Spleen (tissue), 11 donors: ENCODE measurements at regions not wholly inside any gene's neighbourhood (a gene's known extent, or its start where the extent isn't known, plus 50 kb on each side); places are given as distances from the start of the nearest gene placed in this dataset.

Experiments used
- DNase-seq: peaks from one replicate; pipeline ENCODE4 v3.0.0-alpha.2; 2020
- H3K27ac ChIP-seq, 8 donors: fragments of 200-600 bp; sonication (generic) in 7 of 8; 1 replicate in 4 of 8; 2 replicates in 4 of 8; pipeline versions ENCODE4 v1.5.0 to v1.8.0; 2016 to 2021; ENCODE audit warnings: inconsistent platforms in 4 of 8, mild to moderate bottlenecking in 4 of 8, moderate library complexity in 1 of 8
- H3K27me3 ChIP-seq, 7 donors: fragments of 200-600 bp; sonication (generic) in 6 of 7; replicated peaks in 1 of 7; 1 replicate in 4 of 7; 2 replicates in 3 of 7; pipeline versions ENCODE4 v1.5.0 to v1.8.0; 2016 to 2021; ENCODE audit warnings: inconsistent platforms in 3 of 7, mild to moderate bottlenecking in 1 of 7
- H3K36me3 ChIP-seq, 6 donors: fragments of 200-600 bp; sonication (generic) in 5 of 6; 1 replicate in 4 of 6; 2 replicates in 2 of 6; pipeline versions ENCODE4 v1.5.0 to v1.8.0; 2016 to 2021; ENCODE audit warnings: inconsistent platforms in 2 of 6
- H3K4me1 ChIP-seq, 6 donors: fragments of 200-600 bp; sonication (generic) in 5 of 6; 1 replicate in 3 of 6; 2 replicates in 3 of 6; pipeline versions ENCODE4 v1.5.0 to v1.8.0; 2016 to 2021; ENCODE audit warnings: inconsistent platforms in 3 of 6
- H3K4me3 ChIP-seq, 8 donors: fragments of 200-600 bp; sonication (generic) in 7 of 8; 1 replicate in 4 of 8; 2 replicates in 4 of 8; pipeline versions ENCODE4 v1.5.0 to v1.8.0; 2016 to 2021; ENCODE audit warnings: inconsistent platforms in 4 of 8, mild to moderate bottlenecking in 4 of 8, moderate library complexity in 2 of 8
- H3K9me3 ChIP-seq, 8 donors: fragments of 200-600 bp; sonication (generic) in 7 of 8; 1 replicate in 4 of 8; 2 replicates in 4 of 8; pipeline versions ENCODE4 v1.5.0 to v1.8.0; 2016 to 2021; ENCODE audit warnings: inconsistent platforms in 4 of 8
- CTCF ChIP-seq, 11 experiments: fragments of 200-600 bp in 7 of 11; fragments of 450-650 bp in 4 of 11; sonication (generic) in 4 of 11; IDR thresholded peaks in 8 of 11; conservative IDR thresholded peaks in 3 of 11; 1 replicate in 7 of 11; 2 replicates in 4 of 11; pipeline versions ENCODE4 v1.4.0 to v1.8.0; 2016 to 2021; ENCODE audit warnings: antibody characterized with exemption in 11 of 11, inconsistent platforms in 4 of 11, mild to moderate bottlenecking in 1 of 11
- POLR2A ChIP-seq, 3 donors: fragments of 450-650 bp; IDR thresholded peaks; one replicate each; pipeline ENCODE4 v1.5.1; 2017; ENCODE audit warnings: antibody characterized with exemption in 3 of 3, mild to moderate bottlenecking in 1 of 3
- POLR2AphosphoS5 ChIP-seq, 3 donors: sonication (generic); formaldehyde crosslinking; IDR thresholded peaks; one replicate each; pipeline ENCODE4 v1.5.1; 2017; ENCODE audit warnings: antibody characterized with exemption in 3 of 3
- WGBS, 5 donors: extraction: QIAGEN DNeasy Blood & Tissue Kit in 3 of 5; methylation state at CpG; one replicate each; pipeline versions ENCODE4 v1.1.5 to v1.1.7; 2013 to 2018; 5-methylcytosine and 5-hydroxymethylcytosine counted together
- intact Hi-C: fragments of 100-400 bp; cut with DNase I; formaldehyde crosslinking; loops from one replicate; pipeline ENCODE4 v1.15.0; 2023; ENCODE audit warnings: low total_unique reads
- donor health status: healthy with polysubstance abuse.
- donor health status: DM: no; HTN: no; CAD: no; lungs with moderate emphysema.
- donor health status: DM: no; HTN: no; CAD: no.
- donor health status: Bipolar disorder and iron deficiency.
- donor health status: healthy.
- donor health status: DM: no; HTN: no; CAD: no.
- donor health status: DM: yes; HTN: yes; CAD: no.

- no peak for TF ChIP-seq POLR2A (IDR thresholded peaks at IDR 0.05)
- no peak for TF ChIP-seq CTCF (IDR thresholded peaks at IDR 0.05 in 8 of 11, conservative IDR thresholded peaks at IDR 0.05 in 3 of 11)
- TF ChIP-seq POLR2AphosphoS5 (IDR thresholded peaks at IDR 0.05) = no peak
- Histone ChIP-seq H3K9me3 (no peaks in the 10 kb centered on the region), H3K4me1 (peaks cover 0 to 17% (median 0%) of the 10 kb centered on the region in 6 donors), H3K36me3 (peaks cover 0 to 15% (median 0%) of the 10 kb centered on the region in 6 donors), H3K27ac (peak overlapping the region in 2 of 8 donors; percentile 53 to 64), H3K4me3 (no peak overlapping the region), H3K27me3 (no peaks in the 10 kb centered on the region)
- intact Hi-C loops = no loop called here
- DNase-seq = no peak
These were observed 114.6 kb upstream of the PUDP start for GRCh38 chrX:7262551-7262950.

- H3K27me3 ChIP-seq = no peaks in the 10 kb centered on the region
- peak overlapping the region in 4 of 8 donors; percentile 53 to 65 (median 60) for H3K27ac ChIP-seq
- TF ChIP-seq POLR2A (IDR thresholded peaks at IDR 0.05) (no peak), CTCF (IDR thresholded peaks at IDR 0.05 in 8 of 11, conservative IDR thresholded peaks at IDR 0.05 in 3 of 11) (no peak), POLR2AphosphoS5 (IDR thresholded peaks at IDR 0.05) (no peak)
- no peaks in the 10 kb centered on the region for H3K9me3 ChIP-seq
- intact Hi-C loops = no loop called here
- no peak for DNase-seq
- H3K36me3 ChIP-seq = peaks cover 0 to 23% (median 0%) of the 10 kb centered on the region in 6 donors
- H3K4me1 ChIP-seq = peaks cover 0 to 17% (median 0%) of the 10 kb centered on the region in 6 donors
- WGBS, 5 donors = 61 to 72% (median 66%) methylated on average over 4 to 5 of the region's 5 CpGs
- H3K4me3 ChIP-seq = no peak overlapping the region
These were observed 113.8 kb upstream of the PUDP start for GRCh38 chrX:7261672-7262332.

- Histone ChIP-seq H3K36me3 (peaks cover 0 to 26% (median 1%) of the 10 kb centered on the region in 6 donors), H3K4me1 (peaks cover 0 to 24% (median 2%) of the 10 kb centered on the region in 6 donors), H3K4me3 (no peak overlapping the region), H3K27me3 (no peaks in the 10 kb centered on the region), H3K27ac (peak overlapping the region in 3 of 8 donors; percentile 1 to 46 (median 18)), H3K9me3 (peaks cover 0 to 12% (median 0%) of the 10 kb centered on the region in 8 donors)
- intact Hi-C loops = no loop called here
- no peak for DNase-seq
- WGBS, 5 donors = 67 to 79% (median 70%) methylated on average over 4 of the region's 4 CpGs
- TF ChIP-seq POLR2A (IDR thresholded peaks at IDR 0.05) = no peak
- no peak for TF ChIP-seq CTCF (IDR thresholded peaks at IDR 0.05 in 8 of 11, conservative IDR thresholded peaks at IDR 0.05 in 3 of 11)
- no peak for TF ChIP-seq POLR2AphosphoS5 (IDR thresholded peaks at IDR 0.05)
These were observed 106.2 kb upstream of the PUDP start for GRCh38 chrX:7254144-7254543.

GRCh38 chrX:7253565-7253964 is 105.6 kb upstream of the PUDP start:
- intact Hi-C loops = no loop called here
- Histone ChIP-seq H3K27ac (peak overlapping the region in 2 of 8 donors; percentile 46 to 83), H3K4me3 (no peak overlapping the region), H3K4me1 (peaks cover 0 to 24% (median 2%) of the 10 kb centered on the region in 6 donors), H3K36me3 (peaks cover 0 to 25% (median 1%) of the 10 kb centered on the region in 6 donors), H3K27me3 (no peaks in the 10 kb centered on the region), H3K9me3 (peaks cover 0 to 13% (median 0%) of the 10 kb centered on the region in 8 donors)
- WGBS, 5 donors = 88 to 98% (median 94%) methylated on average over 5 of the region's 5 CpGs
- no peak for DNase-seq
- TF ChIP-seq POLR2AphosphoS5 (IDR thresholded peaks at IDR 0.05) = no peak
- TF ChIP-seq CTCF (IDR thresholded peaks at IDR 0.05 in 8 of 11, conservative IDR thresholded peaks at IDR 0.05 in 3 of 11) = no peak
- TF ChIP-seq POLR2A (IDR thresholded peaks at IDR 0.05) = no peak
